ENCODE measurements at regions not wholly inside any gene's neighbourhood (a gene's known extent, or its start where the extent isn't known, plus 50 kb on each side); places are given as distances from the start of the nearest gene placed in this dataset.
"Not testable (repeated sequence)": the region's sequence is repeated elsewhere in the genome, so short reads cannot be mapped to it uniquely, and the experiment has no call there.

GRCh38 chr2:194486326-194486725 lies 1170.7 kb upstream of the SLC39A10 start:
- DNase-seq, result no peak

- no peak for DNase-seq
Measured at GRCh38 chr2:194483041-194483440, 1174.0 kb upstream of the SLC39A10 start.

- DNase-seq, result no peak
Measured at GRCh38 chr2:194465641-194466040, 1191.4 kb upstream of the SLC39A10 start.

GRCh38 chr2:194464964-194465638 lies 1191.9 kb upstream of the SLC39A10 start:
- no peak for DNase-seq

GRCh38 chr2:194462883-194463282 lies 1194.1 kb upstream of the SLC39A10 start:
- DNase-seq, result not testable (repeated sequence)

GRCh38 chr2:194455358-194455757 lies 1201.7 kb upstream of the SLC39A10 start:
- no peak for DNase-seq

GRCh38 chr2:194452504-194452903 lies 1204.5 kb upstream of the SLC39A10 start:
- no peak for DNase-seq

GRCh38 chr2:194445226-194445625 lies 1211.8 kb upstream of the SLC39A10 start:
- no peak for DNase-seq

GRCh38 chr2:194443926-194444325 lies 1213.1 kb upstream of the SLC39A10 start:
- DNase-seq, result no peak

GRCh38 chr2:194424683-194425209 lies 1232.3 kb upstream of the SLC39A10 start:
- DNase-seq, result no peak

GRCh38 chr2:194411221-194411620 lies 1245.8 kb upstream of the SLC39A10 start:
- DNase-seq, result no peak

- DNase-seq, result no peak
Measured at GRCh38 chr2:194395818-194396217, 1261.2 kb upstream of the SLC39A10 start.

GRCh38 chr2:194385376-194385775 lies 1271.7 kb upstream of the SLC39A10 start:
- no peak for DNase-seq

- no peak for DNase-seq
Measured at GRCh38 chr2:194383401-194383800, 1273.6 kb upstream of the SLC39A10 start.

GRCh38 chr2:194382221-194382620 lies 1274.8 kb upstream of the SLC39A10 start:
- DNase-seq, result no peak

- no peak for DNase-seq
Measured at GRCh38 chr2:194380011-194380410, 1277.0 kb upstream of the SLC39A10 start.

- not testable (repeated sequence) for DNase-seq
Measured at GRCh38 chr2:194367390-194367789, 1289.6 kb upstream of the SLC39A10 start.

- no peak for DNase-seq
Measured at GRCh38 chr2:194363878-194364277, 1293.1 kb upstream of the SLC39A10 start.

GRCh38 chr2:194363295-194363694 lies 1293.7 kb upstream of the SLC39A10 start:
- DNase-seq, result no peak

- DNase-seq, result no peak
Measured at GRCh38 chr2:194352505-194352904, 1304.5 kb upstream of the SLC39A10 start.

- DNase-seq, result no peak
Measured at GRCh38 chr2:194346193-194346592, 1310.8 kb upstream of the SLC39A10 start.

- DNase-seq, result no peak
Measured at GRCh38 chr2:194345347-194345746, 1311.7 kb upstream of the SLC39A10 start.

- no peak for DNase-seq
Measured at GRCh38 chr2:194343167-194343566, 1313.9 kb upstream of the SLC39A10 start.

GRCh38 chr2:194332799-194333490 lies 1324.1 kb upstream of the SLC39A10 start:
- DNase-seq, result no peak

Data from activated CD4-positive, alpha-beta T cell treated with anti-CD3 and anti-CD28 coated beads, Interleukin-2, Interleukin-6, amounts not matched to agents 100 ng/mL and 50 ng/mL, durations not matched to agents 16 hours and 8 hours (primary cell).